ENCODE measurements at regions not wholly inside any gene's neighbourhood (a gene's known extent, or its start where the extent isn't known, plus 50 kb on each side); places are given as distances from the start of the nearest gene placed in this dataset.
A peak's percentile ranks its signal among the peaks of the same experiment; 100 is the strongest.

DNA sequence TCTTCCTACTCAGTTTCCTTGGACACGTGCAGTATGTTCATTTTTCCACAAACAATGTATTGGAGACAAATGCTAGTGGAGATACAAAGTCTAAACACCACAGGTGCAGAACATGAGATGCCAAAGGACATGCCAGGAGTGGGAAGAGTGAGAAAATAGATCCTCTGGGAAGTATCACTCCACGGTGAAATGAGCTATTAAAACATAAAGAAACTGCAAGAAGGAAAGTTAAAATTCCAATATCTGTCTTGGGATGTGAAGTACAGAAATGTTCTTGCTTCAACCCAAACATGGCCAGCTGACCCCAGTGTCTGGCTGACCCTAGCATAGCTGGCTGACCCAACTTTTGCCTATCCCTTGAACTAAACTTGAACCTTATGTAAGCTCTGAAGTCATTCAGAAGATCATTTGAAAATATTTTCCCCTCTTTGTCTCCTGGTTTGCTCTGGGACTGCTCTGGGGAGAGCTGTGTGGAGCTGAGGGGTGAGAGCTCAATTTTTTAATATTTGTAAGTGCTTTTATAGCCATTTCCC, 59.5 kb downstream of the FZD1 start:
- DNase-seq (ENCODE audit: low spot score) = no peak

DNA sequence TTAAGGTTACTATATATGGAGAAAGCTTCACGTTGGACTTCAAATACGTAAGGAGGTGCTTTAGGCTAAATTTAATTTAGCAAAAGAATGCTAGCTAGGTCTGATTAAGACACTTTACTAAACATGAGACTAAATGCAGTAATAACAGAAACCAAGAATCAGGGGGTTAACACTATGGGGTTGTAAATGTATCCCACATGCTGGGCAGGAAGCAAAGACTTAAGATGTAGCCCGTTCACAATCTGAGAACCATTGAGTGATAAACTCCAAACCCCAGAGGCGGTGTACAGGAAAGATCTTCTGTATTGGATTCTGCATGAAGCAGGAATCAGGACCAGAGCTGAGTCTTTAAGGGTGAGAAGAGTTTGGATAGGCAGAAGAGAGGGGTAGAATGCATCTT, 60.4 kb downstream of the FZD1 start:
- no peak for DNase-seq (ENCODE audit: low spot score)

- no peak for DNase-seq (ENCODE audit: low spot score)
Measured at GRCh38 chr7:91325726-91326125, 61.5 kb downstream of the FZD1 start.

DNA sequence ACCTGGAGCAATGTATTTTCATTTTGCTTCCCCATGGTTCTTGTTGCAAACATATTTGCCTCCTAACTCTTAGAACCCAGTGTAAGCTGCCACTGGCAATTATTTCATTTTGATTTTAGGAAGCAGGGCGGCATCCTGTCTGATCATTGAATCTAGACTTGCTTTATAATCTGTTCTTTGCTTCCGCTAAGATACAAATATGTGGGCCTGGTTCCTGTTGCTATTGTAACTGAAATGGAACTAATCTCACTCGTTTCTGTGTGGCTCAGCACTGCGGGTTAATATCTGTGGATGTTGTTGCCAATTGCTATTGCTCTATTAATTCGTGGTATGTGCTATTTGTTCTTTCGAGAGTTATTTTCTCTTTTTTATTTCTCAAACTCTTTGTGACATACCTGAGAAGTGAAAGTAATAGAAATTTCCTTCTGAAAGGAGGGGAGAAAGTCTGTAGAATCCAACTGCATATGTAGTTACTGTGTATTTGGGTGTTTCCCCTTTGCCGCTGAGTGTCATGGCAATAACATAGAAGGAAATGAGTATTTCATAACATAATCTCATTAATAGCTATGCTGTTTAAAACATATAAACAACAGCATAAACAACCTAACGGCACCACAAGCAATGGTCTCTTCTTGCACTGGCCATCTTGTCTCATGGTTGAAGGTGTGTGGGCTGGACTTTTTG, 62.4 kb downstream of the FZD1 start:
- DNase-seq (ENCODE audit: low spot score) = no peak

DNA sequence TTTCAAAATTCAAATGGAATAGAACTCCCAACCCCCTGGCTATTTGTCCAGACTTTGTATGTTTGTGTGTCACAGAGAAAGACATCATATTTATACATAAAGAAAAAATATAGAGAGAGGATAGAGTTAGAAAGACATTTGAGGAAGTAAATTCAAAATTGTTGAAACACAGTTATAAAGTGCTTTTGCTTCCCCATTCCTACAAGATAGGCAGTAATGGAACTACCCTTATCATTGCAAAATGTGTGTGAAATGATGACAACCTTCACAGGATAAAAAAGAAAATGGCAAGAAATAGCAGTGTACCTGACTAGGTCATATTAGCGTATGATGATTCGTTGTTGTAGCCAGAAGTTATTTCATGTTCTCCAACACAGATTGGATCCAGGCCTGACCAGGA, 63.1 kb downstream of the FZD1 start:
- DNase-seq (ENCODE audit: low spot score) = no peak

GRCh38 chr7:91329571-91329970, 65.3 kb downstream of the FZD1 start:
- DNase-seq (ENCODE audit: low spot score) = no peak

DNA sequence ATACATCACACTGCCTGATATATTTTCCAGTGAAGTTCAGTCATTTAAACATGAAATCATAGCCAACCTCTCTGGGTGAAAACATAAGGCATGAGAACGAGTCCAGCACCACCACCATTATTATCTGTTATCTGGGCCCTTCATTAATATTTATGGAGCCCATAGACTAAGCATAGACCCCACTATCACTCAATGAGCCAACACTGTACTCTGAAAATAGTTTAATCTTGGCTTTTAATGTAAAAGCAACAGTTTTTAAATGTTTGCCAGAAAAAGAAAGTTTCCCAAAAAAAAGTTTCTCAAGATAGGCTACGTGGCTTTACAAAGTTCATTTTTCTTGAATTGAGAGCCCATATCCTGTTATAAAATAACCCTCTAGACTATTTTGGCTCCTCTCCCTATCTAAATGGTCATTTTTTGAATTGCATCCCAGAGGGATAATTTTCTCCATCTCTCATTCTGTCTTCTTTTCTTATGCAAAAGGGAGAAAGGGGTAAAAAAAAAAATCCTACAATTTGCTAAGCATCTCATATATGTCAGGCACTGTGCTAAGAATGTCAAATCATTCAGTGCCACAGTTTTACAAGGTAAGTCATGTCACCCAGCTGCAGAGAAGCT, 66.1 kb downstream of the FZD1 start:
- no peak for DNase-seq (ENCODE audit: low spot score)

DNA sequence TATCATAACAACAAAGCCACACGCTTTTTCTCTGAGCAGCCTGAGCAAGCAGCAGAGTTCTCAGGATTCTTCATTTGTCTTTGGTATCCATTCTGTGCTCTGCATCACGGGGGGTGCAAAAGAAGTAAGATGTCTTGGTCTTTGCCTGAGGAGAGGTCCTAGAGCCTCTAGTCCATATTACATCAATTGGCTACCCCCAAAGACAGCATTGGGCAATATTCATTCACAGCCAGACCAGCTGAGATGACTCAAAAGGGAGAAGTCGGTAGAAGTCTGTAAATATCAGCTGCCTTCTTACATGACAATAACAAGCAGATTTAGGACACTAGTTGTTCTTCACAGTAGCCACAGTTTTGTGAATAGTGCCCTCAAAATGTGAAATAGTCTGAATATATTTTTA, 66.6 kb downstream of the FZD1 start:
- no peak for DNase-seq (ENCODE audit: low spot score)

DNA sequence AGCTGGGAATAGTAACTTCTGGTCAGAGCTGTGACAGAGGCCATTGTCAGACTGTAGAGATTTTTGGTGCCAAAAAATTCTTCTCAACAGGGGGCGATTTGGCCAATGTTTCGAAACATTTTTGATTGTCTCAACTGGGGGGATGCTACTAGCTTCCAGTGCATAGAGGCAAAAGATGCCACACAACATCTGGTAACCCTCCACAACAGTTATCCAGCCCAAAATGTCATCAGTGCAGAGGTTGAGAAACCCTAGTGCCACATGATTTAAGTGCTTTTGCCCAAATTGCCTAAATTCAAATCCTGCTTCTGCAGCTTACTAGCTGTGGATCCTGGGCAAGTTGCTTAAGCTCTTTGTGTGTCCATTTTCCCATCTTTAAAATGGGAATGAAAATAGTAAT, 71.9 kb downstream of the FZD1 start:
- DNase-seq (ENCODE audit: low spot score) = no peak

GRCh38 chr7:91338226-91339020, 74.2 kb downstream of the FZD1 start:
- DNase-seq (ENCODE audit: low spot score) = no peak

- no peak for DNase-seq (ENCODE audit: low spot score)
Measured at GRCh38 chr7:91342346-91342745, 78.1 kb downstream of the FZD1 start.

DNA sequence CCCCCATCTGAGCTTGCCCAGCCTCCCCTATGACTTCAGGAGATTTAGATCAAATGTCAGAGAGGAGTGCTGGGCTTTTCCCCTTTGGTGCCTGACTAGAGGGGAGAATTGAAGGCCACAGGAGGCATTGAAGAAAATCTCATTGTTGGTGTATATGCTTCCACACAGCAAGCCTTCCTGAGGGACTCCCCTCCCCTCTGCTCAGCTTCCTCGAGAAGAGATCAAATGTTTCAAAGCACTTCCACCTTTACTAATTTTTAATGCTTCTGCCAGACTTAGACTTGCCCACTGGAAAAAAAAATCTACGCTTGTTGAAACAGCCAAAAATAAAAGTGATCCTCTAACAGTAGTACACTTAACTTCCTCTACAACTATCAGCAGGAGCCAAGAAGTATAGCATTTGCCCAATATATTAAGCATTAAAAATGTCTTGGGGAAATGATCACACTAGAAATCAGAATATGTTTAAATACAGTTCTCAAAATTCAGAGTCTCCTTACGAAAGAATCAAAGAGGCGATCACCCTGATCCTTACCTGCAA, 79.3 kb downstream of the FZD1 start:
- DNase-seq (ENCODE audit: low spot score) = no peak

DNA sequence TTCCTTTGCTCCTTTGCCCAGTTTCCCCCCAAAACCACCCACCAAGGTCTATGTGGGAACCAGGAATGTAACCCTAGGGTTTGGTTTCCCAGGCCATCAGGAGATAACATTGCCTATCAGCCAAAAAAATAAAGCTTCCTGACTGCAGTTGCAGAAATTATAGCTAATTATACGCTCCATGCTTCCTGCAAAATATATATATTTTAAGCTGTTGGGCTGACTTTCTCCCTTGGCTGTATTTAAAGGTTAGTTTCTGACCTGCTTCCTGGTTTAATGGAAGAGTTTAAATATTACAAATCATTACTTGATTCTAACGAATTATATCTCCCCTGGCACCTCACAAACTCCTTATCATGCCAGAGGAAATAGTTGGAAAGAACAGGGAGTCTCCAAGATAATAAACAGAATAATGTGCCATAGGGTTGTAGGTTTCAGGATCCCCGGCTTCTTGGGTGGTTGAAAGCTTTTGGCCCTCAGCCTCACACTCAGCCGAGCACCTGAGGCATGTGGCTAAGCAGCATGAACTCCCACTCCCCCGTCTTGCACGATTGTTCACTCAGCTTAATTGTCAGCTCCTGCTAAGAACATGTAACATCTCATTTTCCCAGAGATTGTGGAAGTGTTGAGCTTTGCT, 79.9 kb downstream of the FZD1 start:
- no peak for DNase-seq (ENCODE audit: low spot score)

DNA sequence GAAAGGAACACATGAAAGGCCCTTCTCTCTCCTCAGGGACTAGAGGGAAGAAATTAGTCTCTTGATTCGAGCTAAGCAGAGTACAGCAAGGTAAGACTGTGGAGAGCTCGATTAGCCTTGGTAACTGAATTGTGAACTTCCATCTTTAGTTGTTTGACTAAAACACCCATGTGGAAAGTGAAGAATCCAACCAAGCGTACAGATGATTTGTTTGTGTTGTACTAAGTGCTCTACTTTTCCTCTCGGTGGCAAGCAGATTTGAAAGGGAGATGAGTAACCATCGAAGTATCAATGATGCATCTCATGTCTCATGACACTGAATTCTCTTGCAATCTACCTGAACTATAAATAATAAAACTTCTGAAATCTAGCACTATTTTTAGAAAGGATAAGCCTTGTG, 80.7 kb downstream of the FZD1 start:
- no peak for DNase-seq (ENCODE audit: low spot score)

DNA sequence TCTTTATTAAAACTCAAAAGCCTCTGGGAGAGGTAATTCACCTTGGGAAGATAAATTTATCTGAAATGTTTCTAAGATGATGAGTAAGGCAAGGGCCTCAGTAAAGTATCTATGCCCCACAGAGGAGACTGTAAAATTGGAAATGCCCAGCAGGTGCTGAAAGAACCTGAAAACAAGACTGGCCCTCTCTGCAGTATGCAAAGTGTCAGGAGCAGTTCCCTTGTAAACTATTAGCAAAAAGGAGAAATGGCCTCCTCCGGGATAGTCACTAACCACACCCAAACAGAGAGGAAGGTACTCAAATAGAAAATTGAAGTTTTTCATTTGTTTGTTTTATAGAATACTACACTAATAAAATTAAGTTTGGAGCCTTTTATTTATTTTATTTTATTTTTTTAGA, 81.2 kb downstream of the FZD1 start:
- no peak for DNase-seq (ENCODE audit: low spot score)

- DNase-seq (ENCODE audit: low spot score) = no peak
Measured at GRCh38 chr7:91346426-91346825, 82.2 kb downstream of the FZD1 start.

DNA sequence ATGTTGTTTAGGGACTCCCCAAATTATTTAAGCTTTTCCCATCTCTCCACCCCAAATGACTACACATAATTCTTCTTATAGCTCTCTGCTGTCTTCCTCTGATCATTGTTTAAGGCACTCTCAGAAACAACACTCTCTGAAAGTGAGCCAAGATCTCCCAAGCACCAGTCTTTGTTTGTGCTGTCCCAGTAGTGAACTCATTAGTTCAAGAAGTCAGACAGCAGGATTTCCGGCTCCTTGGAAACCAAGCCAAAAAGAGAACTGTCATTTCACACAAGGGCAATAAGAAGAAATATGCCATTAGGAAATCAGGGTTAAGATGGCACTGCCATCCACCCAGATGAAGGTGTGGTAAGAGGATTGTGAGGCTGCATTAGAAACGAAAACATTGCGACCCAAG, 83.1 kb downstream of the FZD1 start:
- DNase-seq (ENCODE audit: low spot score) = no peak

DNA sequence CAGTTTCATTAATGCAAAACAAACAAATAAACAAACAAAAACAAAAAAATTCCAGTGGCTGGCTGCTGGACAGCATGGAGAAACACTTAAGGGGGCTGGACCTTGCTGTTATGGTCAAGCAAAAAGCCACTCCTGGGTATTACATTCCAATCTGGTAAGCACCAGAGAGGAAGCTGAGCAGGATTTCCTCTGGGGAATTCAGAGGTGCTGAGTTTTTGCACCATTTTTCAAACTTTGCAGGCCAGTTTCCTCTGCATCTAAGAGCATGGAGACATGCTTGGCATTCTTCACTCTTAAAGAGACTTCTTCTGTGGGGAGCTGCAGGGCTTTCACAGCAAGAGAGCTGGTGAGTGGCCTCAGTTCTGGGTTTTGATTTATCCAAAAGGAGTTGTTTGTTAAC, 84.5 kb downstream of the FZD1 start:
- no peak for DNase-seq (ENCODE audit: low spot score)

DNA sequence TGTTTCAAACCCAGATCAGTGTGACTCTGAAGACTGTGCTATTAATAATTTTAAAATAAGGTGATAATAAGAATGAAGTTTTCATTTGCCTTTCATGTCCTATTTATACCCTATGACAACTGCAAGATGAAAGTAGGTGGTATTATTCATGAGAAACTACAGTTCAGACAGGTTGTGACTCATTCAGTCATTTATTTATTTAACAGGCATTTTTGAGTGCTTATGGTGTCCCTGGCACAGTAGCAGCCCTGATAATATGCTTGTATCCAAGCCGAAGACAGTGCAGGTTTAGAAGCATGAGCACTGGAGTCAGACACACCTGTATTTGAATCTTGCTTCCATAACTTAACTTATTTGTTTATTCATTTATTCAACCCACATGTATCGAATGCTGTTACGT, 87.1 kb downstream of the FZD1 start:
- peak; percentile 21 for DNase-seq (ENCODE audit: low spot score)

DNA sequence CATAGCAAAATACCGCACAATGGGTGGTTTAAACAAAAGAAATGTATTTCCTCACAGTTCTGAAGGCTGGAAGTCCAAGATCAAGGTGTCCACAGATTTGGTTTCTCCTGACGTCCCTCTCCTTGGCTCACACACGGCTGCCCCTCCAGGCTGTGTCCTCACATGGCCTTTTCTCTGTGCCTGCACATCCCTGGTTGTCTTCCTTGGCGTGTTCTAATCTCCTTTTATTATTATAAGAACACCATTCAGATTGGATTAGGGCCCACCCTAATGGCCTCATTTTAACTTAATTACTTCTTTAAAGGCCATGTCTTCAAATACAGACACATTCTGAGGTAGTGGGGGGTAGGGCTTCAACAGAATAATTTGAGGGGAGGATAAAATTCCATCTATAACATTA, 87.9 kb downstream of the FZD1 start:
- no peak for DNase-seq (ENCODE audit: low spot score)

DNA sequence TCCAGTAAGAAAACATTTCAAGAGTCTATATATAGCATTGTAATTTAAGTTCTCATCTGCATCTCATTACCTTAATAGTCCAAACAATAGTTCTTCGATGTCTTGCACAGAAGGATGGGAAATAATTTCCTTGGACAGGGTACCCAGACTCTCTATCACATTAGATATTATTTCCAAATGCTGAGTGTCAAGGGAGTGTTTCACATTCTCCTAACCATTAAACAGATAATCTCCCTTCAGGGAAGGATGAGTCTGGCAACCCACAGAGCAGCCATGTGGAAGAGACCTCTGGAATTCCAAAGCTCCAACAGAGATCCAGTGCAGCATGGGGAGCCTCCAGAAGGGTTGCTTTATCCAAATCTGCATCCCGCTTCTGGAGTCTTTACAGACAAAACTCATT, 89.6 kb downstream of the FZD1 start:
- DNase-seq (ENCODE audit: low spot score) = no peak

- no peak for DNase-seq (ENCODE audit: low spot score)
Measured at GRCh38 chr7:91355695-91356435, 91.6 kb downstream of the FZD1 start.

All from Ammon's horn (tissue), 1 donor.